ENCODE measurements at regions not wholly inside any gene's neighbourhood (a gene's known extent, or its start where the extent isn't known, plus 50 kb on each side); places are given as distances from the start of the nearest gene placed in this dataset.

DNA sequence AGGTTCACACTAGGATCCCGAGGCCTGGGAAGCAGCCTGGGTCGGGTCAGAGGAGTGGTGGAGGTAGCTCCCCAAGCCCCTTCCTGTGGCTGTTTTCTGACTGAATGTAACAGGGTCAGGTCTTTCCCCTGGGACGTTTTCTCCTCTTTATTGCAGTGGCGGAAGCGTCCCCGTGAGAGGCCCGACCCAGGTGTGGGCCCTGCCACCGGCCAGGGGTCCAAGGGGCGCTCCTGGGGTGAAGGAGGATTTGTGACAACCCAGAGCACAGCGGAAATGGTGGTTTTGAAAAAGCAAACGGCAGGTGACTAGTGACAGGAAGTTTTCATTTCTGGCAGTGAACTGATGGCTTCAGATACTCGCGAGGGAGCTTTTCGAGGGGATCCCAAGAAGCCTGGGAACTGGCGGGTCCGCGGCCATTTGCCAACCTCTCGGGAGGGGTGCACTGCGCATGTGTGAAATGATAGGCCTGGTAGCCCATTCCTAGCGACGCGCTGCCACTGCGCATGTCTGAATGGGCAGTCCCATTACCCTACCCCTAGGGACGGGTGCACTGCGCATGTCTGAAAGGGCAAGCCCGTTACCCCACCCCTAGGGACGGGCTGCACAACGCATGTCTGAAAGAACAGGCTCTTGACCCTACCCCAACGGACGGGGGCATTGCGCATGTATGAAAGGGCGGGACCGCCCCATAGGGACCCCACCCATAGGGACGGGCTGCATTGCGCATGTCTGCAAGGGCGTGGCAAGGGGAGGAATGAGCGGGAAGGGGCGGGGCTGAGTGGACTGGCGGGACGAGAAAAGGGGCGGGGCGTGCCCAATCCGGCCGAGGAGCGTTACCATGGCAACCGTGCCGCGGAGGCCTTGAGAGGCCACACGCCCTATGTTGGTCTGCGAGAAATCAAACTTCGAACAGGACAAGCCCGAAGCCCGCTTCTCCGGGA is 1747.9 kb downstream of the TP53TG3F start:
- TF ChIP-seq, protein P1, sequence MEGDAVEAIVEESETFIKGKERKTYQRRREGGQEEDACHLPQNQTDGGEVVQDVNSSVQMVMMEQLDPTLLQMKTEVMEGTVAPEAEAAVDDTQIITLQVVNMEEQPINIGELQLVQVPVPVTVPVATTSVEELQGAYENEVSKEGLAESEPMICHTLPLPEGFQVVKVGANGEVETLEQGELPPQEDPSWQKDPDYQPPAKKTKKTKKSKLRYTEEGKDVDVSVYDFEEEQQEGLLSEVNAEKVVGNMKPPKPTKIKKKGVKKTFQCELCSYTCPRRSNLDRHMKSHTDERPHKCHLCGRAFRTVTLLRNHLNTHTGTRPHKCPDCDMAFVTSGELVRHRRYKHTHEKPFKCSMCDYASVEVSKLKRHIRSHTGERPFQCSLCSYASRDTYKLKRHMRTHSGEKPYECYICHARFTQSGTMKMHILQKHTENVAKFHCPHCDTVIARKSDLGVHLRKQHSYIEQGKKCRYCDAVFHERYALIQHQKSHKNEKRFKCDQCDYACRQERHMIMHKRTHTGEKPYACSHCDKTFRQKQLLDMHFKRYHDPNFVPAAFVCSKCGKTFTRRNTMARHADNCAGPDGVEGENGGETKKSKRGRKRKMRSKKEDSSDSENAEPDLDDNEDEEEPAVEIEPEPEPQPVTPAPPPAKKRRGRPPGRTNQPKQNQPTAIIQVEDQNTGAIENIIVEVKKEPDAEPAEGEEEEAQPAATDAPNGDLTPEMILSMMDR (IDR thresholded peaks at IDR 0.05; ENCODE audit: control extremely low read depth, extremely low read depth) = no peak
- no peak for ATAC-seq (ENCODE audit: insufficient read depth, low FRiP score)
- Histone ChIP-seq H3K27me3 (ENCODE audit: control insufficient read depth in 3 of 3, insufficient read depth in 3 of 3, low read length in 2 of 3) (no peaks in the 10 kb centered on the region), H3K4me3 (no peak overlapping the region), H3K36me3 (ENCODE audit: control insufficient read depth in 4 of 4, insufficient read depth in 4 of 4, low read length in 4 of 4) (no peaks in the 10 kb centered on the region), H3K27ac (ENCODE audit: low read depth in 1 of 2, low read length in 1 of 2) (no peak overlapping the region), H3K9ac (ENCODE audit: insufficient read depth in 1 of 2, low read length in 2 of 2) (no peak overlapping the region), H3K4me1 (ENCODE audit: control insufficient read depth in 5 of 5, insufficient read depth in 5 of 5, low read length in 5 of 5) (no peaks in the 10 kb centered on the region), H3K9me3 (ENCODE audit: control insufficient read depth in 4 of 4, insufficient read depth in 3 of 4, low read length in 3 of 4) (peaks cover 0 to 18% (median 2%) of the 10 kb centered on the region in 4 donors)
- WGBS, 2 donors = 59 to 65% methylated on average over 54 of the region's 54 CpGs
- DNase-seq = no peak

DNA sequence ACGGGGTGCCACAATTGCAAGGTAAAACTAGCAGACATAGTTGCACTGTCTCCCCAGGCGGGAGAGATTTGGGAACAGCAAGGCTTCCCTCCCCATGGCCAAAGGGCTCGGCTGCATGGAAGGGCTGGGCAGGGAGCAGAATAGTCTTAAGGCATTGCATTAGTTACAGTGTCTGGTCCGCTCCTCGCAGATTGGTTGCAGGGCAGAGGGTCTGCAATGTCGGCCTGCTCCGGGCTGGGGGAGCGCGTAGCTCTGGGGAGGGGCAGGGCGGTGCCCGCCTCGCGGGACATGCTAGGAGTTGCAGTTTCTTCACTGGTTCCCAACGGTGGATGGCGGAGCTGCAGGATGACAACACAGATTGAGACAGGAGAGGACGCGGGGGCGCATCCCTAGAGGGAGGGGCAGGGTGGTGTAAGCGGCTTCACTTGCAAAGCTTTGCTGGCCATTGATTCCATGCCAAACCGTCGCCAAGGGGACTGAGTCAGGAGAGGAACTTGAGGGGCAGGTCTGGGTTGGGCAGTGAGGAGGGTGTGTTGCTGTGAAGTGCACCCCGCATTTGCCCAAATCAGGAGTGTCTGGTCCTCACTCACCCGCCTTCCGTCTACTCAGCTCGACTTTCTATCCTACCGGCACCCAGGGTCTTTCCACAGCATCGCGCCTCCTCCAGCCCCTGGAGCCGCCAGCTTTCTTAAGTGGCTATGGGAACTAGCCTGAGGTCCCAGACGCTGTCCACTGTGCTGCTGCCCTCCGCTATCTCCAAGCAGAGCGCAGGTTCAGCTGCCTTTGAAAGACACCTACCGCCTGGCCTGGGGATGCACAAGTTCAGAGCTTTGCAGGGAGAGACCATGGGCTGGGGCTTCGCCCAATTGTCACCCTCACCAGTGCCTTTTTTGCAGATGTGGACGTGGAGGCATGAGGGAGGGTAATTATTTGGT is 1748.9 kb downstream of the TP53TG3F start:
- Histone ChIP-seq H3K4me1 (ENCODE audit: control insufficient read depth in 5 of 5, insufficient read depth in 5 of 5, low read length in 5 of 5) (no peaks in the 10 kb centered on the region), H3K9me3 (ENCODE audit: control insufficient read depth in 4 of 4, insufficient read depth in 3 of 4, low read length in 3 of 4) (peaks cover 0 to 18% (median 2%) of the 10 kb centered on the region in 4 donors), H3K36me3 (ENCODE audit: control insufficient read depth in 4 of 4, insufficient read depth in 4 of 4, low read length in 4 of 4) (no peaks in the 10 kb centered on the region), H3K27me3 (ENCODE audit: control insufficient read depth in 3 of 3, insufficient read depth in 3 of 3, low read length in 2 of 3) (no peaks in the 10 kb centered on the region), H3K9ac (ENCODE audit: insufficient read depth in 1 of 2, low read length in 2 of 2) (no peak overlapping the region), H3K27ac (ENCODE audit: low read depth in 1 of 2, low read length in 1 of 2) (no peak overlapping the region), H3K4me3 (no peak overlapping the region)
- TF ChIP-seq, protein P1 (IDR thresholded peaks at IDR 0.05; ENCODE audit: control extremely low read depth, extremely low read depth) = no peak
- no peak for ATAC-seq (ENCODE audit: insufficient read depth, low FRiP score)
- WGBS, 2 donors = 62 to 68% methylated on average over 35 of the region's 35 CpGs
- no peak for DNase-seq

DNA sequence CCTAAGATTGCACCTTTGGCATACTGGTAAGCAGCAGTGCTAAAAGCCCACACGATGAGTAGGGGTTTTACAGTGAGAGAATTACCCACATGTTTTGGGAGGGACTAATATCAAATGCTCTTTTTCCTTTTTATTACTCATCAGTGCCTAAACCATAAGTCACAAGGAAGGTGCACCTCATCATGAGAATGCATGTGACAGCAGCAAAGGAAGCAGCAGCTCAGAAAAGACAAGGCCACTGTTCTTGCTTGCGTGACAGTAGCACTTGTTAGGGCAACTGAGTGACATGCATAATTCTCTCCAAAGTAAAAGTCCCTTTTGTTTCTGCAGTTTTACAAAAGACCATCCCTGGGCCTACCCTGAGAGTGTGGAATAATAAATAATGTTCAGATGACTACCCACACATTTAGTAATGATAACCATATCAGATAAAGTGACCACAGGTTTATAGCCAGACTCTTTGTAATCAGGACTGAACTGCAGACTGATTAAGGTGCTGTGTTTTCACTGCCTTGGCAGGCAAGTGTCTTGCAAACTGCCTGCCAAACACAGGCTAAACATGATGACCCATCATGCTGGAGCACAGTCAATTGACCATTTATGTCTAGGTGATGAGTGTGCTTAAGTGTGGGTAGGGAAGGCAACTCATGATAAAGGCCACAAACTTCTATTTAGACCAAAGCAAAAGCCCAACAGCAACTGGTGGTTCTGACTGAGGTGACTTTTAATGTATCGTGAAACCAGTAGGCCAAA is 1751.4 kb downstream of the TP53TG3F start:
- 68 to 73% methylated on average over 3 of the region's 3 CpGs for WGBS, 2 donors
- TF ChIP-seq, protein P1 (IDR thresholded peaks at IDR 0.05; ENCODE audit: control extremely low read depth, extremely low read depth) = no peak
- Histone ChIP-seq H3K9me3 (ENCODE audit: control insufficient read depth in 4 of 4, insufficient read depth in 3 of 4, low read length in 3 of 4) (peaks cover 0 to 24% (median 1%) of the 10 kb centered on the region in 4 donors), H3K27ac (ENCODE audit: low read depth in 1 of 2, low read length in 1 of 2) (no peak overlapping the region), H3K4me1 (ENCODE audit: control insufficient read depth in 5 of 5, insufficient read depth in 5 of 5, low read length in 5 of 5) (no peaks in the 10 kb centered on the region), H3K36me3 (ENCODE audit: control insufficient read depth in 4 of 4, insufficient read depth in 4 of 4, low read length in 4 of 4) (no peaks in the 10 kb centered on the region), H3K9ac (ENCODE audit: insufficient read depth in 1 of 2, low read length in 2 of 2) (no peak overlapping the region), H3K27me3 (ENCODE audit: control insufficient read depth in 3 of 3, insufficient read depth in 3 of 3, low read length in 2 of 3) (no peaks in the 10 kb centered on the region), H3K4me3 (no peak overlapping the region)
- DNase-seq = no peak
- no peak for ATAC-seq (ENCODE audit: insufficient read depth, low FRiP score)
